Body of pancreas (tissue), 4 donors: ENCODE measurements at regions not wholly inside any gene's neighbourhood (a gene's known extent, or its start where the extent isn't known, plus 50 kb on each side); places are given as distances from the start of the nearest gene placed in this dataset.
"Not testable (repeated sequence)": the region's sequence is repeated elsewhere in the genome, so short reads cannot be mapped to it uniquely, and the experiment has no call there.

Source experiments
- ATAC-seq: fragments of 150-250 bp; one replicate; pipeline ENCODE4 v1.9.1; 2016
- DNase-seq, 4 donors: peaks; one replicate each; pipeline ENCODE4 v3.0.0-alpha.2; 2019
- H3K27ac ChIP-seq, 4 donors: fragments of 200-600 bp; sonication (generic); 1 replicate in 3 of 4; 2 replicates in 1 of 4; pipeline versions ENCODE4 v1.5.1 to v1.6.1; 2016 to 2019; ENCODE audit warnings: mild to moderate bottlenecking in 1 of 4, mixed read lengths in 1 of 4, moderate library complexity in 1 of 4
- H3K27me3 ChIP-seq, 2 donors: fragments of 200-600 bp; sonication (generic); one replicate each; pipeline ENCODE4 v1.6.0; 2016; ENCODE audit warnings: mild to moderate bottlenecking in 1 of 2
- H3K36me3 ChIP-seq, 2 donors: fragments of 200-600 bp; sonication (generic); replicated peaks in 1 of 2; 2 replicates each; pipeline ENCODE4 v1.5.1; 2016; ENCODE audit warnings: low read depth in 2 of 2; ENCODE audit not compliant: insufficient read depth in 1 of 2
- H3K4me1 ChIP-seq: fragments of 200-600 bp; sonication (generic); one replicate; pipeline ENCODE4 v1.6.0; 2016
- H3K4me3 ChIP-seq, 2 donors: fragments of 200-600 bp; sonication (generic); 1 replicate in 1 of 2; 2 replicates in 1 of 2; pipeline ENCODE4 v1.5.1; 2016 to 2019
- H3K9me3 ChIP-seq, 3 donors: fragments of 200-600 bp; sonication (generic); 1 replicate in 2 of 3; 2 replicates in 1 of 3; pipeline ENCODE4 v1.5.1; 2016
- CTCF ChIP-seq, 7 experiments: fragments of 450-650 bp in 4 of 7; fragments of 200-600 bp in 3 of 7; sonication (generic) in 3 of 7; IDR thresholded peaks; one replicate each; pipeline ENCODE4 v1.5.1; 2016 to 2019; ENCODE audit warnings: antibody characterized with exemption in 7 of 7
- POLR2A ChIP-seq, 3 donors: fragments of 450-650 bp; IDR thresholded peaks; one replicate each; pipeline ENCODE4 v1.6.1; 2016; ENCODE audit warnings: antibody characterized with exemption in 3 of 3, mild to moderate bottlenecking in 2 of 3
- WGBS, 2 donors: methylation state at CpG; one replicate each; pipeline ENCODE4 v1.1.5; 2017; 5-methylcytosine and 5-hydroxymethylcytosine counted together
- intact Hi-C: fragments of 100-400 bp; cut with DNase I; formaldehyde crosslinking; loops from one replicate; pipeline ENCODE4 v1.15.1; 2023

DNA sequence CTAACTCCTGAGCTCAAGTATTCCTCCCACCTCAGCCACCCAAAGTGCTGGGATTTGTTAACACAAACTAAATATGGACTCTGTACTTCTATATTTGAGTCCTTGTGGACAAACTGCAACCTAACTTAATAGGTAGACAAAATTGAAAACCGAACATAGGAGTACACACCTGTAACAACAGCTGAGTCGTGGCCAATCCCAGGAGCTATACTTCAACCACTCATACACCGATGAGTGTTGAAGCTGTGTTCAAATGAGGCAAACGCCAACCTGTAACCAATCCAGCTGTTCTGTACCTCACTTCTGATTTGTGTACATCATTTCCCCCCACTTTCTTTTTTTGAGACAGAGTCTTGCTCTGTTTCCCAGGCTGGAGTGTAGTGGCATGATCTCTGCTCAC, 471.5 kb upstream of the C16orf82 start:
- H3K27ac ChIP-seq: no peak overlapping the region
- WGBS, 2 donors: 62 to 68% methylated on average over 4 of the region's 4 CpGs
- intact Hi-C loops: no loop called here

DNA sequence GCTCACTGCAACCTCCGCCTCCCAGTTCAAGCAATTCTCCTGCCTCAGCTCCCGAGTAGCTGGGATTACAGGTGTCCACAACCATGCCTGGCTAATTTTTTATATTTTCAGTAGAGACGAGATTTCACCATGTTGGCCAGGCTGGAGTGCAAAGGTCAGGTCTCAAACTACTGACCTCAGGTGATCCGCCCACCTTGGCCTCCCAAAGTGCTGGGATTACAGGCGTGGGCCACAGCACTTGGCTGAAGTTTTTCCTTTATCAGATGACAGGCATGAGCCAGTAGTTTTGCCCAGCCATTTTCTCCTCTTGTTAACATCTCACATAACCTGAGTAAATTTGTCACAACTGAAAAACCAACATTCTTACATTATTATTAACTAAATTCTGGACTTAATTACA, 470.7 kb upstream of the C16orf82 start:
- H3K4me3 ChIP-seq, intact Hi-C loops, H3K36me3 ChIP-seq, DNase-seq, H3K27ac ChIP-seq, H3K4me1 ChIP-seq, H3K27me3 ChIP-seq, ATAC-seq, H3K9me3 ChIP-seq: not testable (repeated sequence)
- 45 to 47% methylated on average over 5 of the region's 5 CpGs for WGBS, 2 donors

More for the DNA sequence above, 471.5 kb upstream of the C16orf82 start:
- H3K4me3 ChIP-seq: no peak overlapping the region
- no peaks in the 10 kb centered on the region for H3K9me3 ChIP-seq
- TF ChIP-seq CTCF (IDR thresholded peaks at IDR 0.05) (no peak), POLR2A (IDR thresholded peaks at IDR 0.05) (no peak)
- no peaks in the 10 kb centered on the region for H3K36me3 ChIP-seq
- ATAC-seq (no peak), DNase-seq (no peak)
- no peaks in the 10 kb centered on the region for H3K27me3 ChIP-seq
- H3K4me1 ChIP-seq: no peaks in the 10 kb centered on the region

DNA sequence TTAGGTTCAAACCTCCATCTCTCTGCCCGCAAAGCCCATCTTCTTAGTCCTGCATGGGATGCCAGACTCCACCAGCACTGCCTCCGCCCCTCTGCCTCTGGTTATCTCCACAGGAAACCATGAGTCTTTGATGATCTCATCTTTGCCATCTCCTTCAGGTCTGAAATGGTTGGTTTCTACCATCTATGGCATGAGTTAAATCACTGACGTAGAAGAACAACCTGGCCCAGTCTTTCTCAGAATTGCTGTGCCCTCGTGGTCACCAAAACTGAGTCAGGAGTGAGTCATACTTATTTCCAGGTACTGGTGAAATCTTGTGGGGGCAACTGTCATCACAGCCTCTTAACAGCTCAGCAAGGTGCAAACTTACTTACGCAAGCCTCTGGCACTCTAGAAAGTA, 468.7 kb upstream of the C16orf82 start:
- WGBS, 2 donors: 58 to 59% methylated on average over 4 to 5 of the region's 5 CpGs
- no peak for DNase-seq
- TF ChIP-seq CTCF (IDR thresholded peaks at IDR 0.05) (no peak), POLR2A (IDR thresholded peaks at IDR 0.05) (no peak)
- no peak for ATAC-seq
- Histone ChIP-seq H3K36me3 (no peaks in the 10 kb centered on the region), H3K9me3 (no peaks in the 10 kb centered on the region), H3K27me3 (no peaks in the 10 kb centered on the region), H3K4me1 (no peaks in the 10 kb centered on the region), H3K4me3 (no peak overlapping the region), H3K27ac (no peak overlapping the region)
- intact Hi-C loops: no loop called here

- Histone ChIP-seq H3K27ac (no peak overlapping the region), H3K36me3 (no peaks in the 10 kb centered on the region), H3K4me1 (no peaks in the 10 kb centered on the region), H3K9me3 (no peaks in the 10 kb centered on the region), H3K4me3 (no peak overlapping the region), H3K27me3 (no peaks in the 10 kb centered on the region)
- intact Hi-C loops: no loop called here
- ATAC-seq (no peak), DNase-seq (no peak)
- no peak for TF ChIP-seq POLR2A (IDR thresholded peaks at IDR 0.05)
- 40 to 44% methylated on average over 7 of the region's 7 CpGs for WGBS, 2 donors
Observed at GRCh38 chr16:26598998-26599784, 467.5 kb upstream of the C16orf82 start.

- no peaks in the 10 kb centered on the region for H3K36me3 ChIP-seq
- no peaks in the 10 kb centered on the region for H3K9me3 ChIP-seq
- DNase-seq (no peak), ATAC-seq (no peak)
- intact Hi-C loops: no loop called here
- no peaks in the 10 kb centered on the region for H3K4me1 ChIP-seq
- WGBS, 2 donors: 41 to 45% methylated on average over 2 of the region's 2 CpGs
- no peaks in the 10 kb centered on the region for H3K27me3 ChIP-seq
- no peak overlapping the region for H3K27ac ChIP-seq
- no peak overlapping the region for H3K4me3 ChIP-seq
- TF ChIP-seq CTCF (IDR thresholded peaks at IDR 0.05): no peak
- no peak for TF ChIP-seq POLR2A (IDR thresholded peaks at IDR 0.05)
Observed at GRCh38 chr16:26599785-26600104, 467.0 kb upstream of the C16orf82 start.

- Histone ChIP-seq H3K4me3 (no peak overlapping the region), H3K4me1 (no peaks in the 10 kb centered on the region), H3K27me3 (no peaks in the 10 kb centered on the region), H3K27ac (no peak overlapping the region), H3K9me3 (no peaks in the 10 kb centered on the region), H3K36me3 (no peaks in the 10 kb centered on the region)
- DNase-seq (no peak), ATAC-seq (no peak)
- intact Hi-C loops: no loop called here
- TF ChIP-seq POLR2A (IDR thresholded peaks at IDR 0.05) (no peak), CTCF (IDR thresholded peaks at IDR 0.05) (no peak)
- WGBS, 2 donors: 13 to 26% methylated on average over 1 of the region's 1 CpG
Observed at GRCh38 chr16:26601335-26601734, 465.4 kb upstream of the C16orf82 start.
